ENCODE measurements at regions not wholly inside any gene's neighbourhood (a gene's known extent, or its start where the extent isn't known, plus 50 kb on each side); places are given as distances from the start of the nearest gene placed in this dataset.
"Not testable (repeated sequence)": the region's sequence is repeated elsewhere in the genome, so short reads cannot be mapped to it uniquely, and the experiment has no call there.

- DNase-seq = no peak
Measured at GRCh38 chr5:145062280-145063062, 772.7 kb downstream of the PRELID2 start.

GRCh38 chr5:145056800-145057199 is 778.3 kb downstream of the PRELID2 start:
- peak; percentile 61 for DNase-seq

GRCh38 chr5:145050181-145050580 is 785.0 kb downstream of the PRELID2 start:
- no peak for DNase-seq

GRCh38 chr5:145044970-145045369 is 790.2 kb downstream of the PRELID2 start:
- no peak for DNase-seq

GRCh38 chr5:145028626-145029025 is 806.5 kb downstream of the PRELID2 start:
- no peak for DNase-seq

- no peak for DNase-seq
Measured at GRCh38 chr5:145027286-145027685, 807.9 kb downstream of the PRELID2 start.

- no peak for DNase-seq
Measured at GRCh38 chr5:145025775-145026174, 809.4 kb downstream of the PRELID2 start.

GRCh38 chr5:145015146-145015545 is 820.0 kb downstream of the PRELID2 start:
- no peak for DNase-seq

GRCh38 chr5:145014109-145014508 is 821.0 kb downstream of the PRELID2 start:
- DNase-seq = no peak

- no peak for DNase-seq
Measured at GRCh38 chr5:145010834-145011233, 824.3 kb downstream of the PRELID2 start.

- no peak for DNase-seq
Measured at GRCh38 chr5:145008876-145009530, 826.1 kb downstream of the PRELID2 start.

- DNase-seq = not testable (repeated sequence)
Measured at GRCh38 chr5:144994356-144994755, 823.7 kb downstream of the KCTD16 start.

GRCh38 chr5:144983101-144983500 is 812.4 kb downstream of the KCTD16 start:
- no peak for DNase-seq

- DNase-seq = no peak
Measured at GRCh38 chr5:144979516-144980264, 809.0 kb downstream of the KCTD16 start.

GRCh38 chr5:144972317-144972716 is 801.6 kb downstream of the KCTD16 start:
- no peak for DNase-seq

GRCh38 chr5:144971108-144971850 is 800.6 kb downstream of the KCTD16 start:
- DNase-seq = no peak

- no peak for DNase-seq
Measured at GRCh38 chr5:144960296-144960695, 789.6 kb downstream of the KCTD16 start.

GRCh38 chr5:144958002-144958401 is 787.3 kb downstream of the KCTD16 start:
- DNase-seq = no peak

GRCh38 chr5:144950996-144951395 is 780.3 kb downstream of the KCTD16 start:
- no peak for DNase-seq

GRCh38 chr5:144947023-144947422 is 776.4 kb downstream of the KCTD16 start:
- no peak for DNase-seq

- no peak for DNase-seq
Measured at GRCh38 chr5:144945503-144945902, 774.8 kb downstream of the KCTD16 start.

GRCh38 chr5:144944936-144945335 is 774.3 kb downstream of the KCTD16 start:
- no peak for DNase-seq

- DNase-seq = no peak
Measured at GRCh38 chr5:144941004-144941403, 770.3 kb downstream of the KCTD16 start.

All from amniotic stem cell (primary cell).